Astrocyte (in vitro differentiated cells and primary cell): ENCODE measurements at regions not wholly inside any gene's neighbourhood (a gene's known extent, or its start where the extent isn't known, plus 50 kb on each side); places are given as distances from the start of the nearest gene placed in this dataset.
A peak's percentile ranks its signal among the peaks of the same experiment; 100 is the strongest.

ENCODE experiments used
- DNase-seq: peaks from one replicate; pipeline ENCODE4 v3.0.0-alpha.2; 2010; ENCODE audit warnings: low read depth
- FAIRE-seq: peaks from 2 replicates; lab custom pipeline; 2011; peaks lifted over from hg19 to GRCh38; lab: Jason Lieb, UNC
- H2AFZ ChIP-seq: 2 replicates; pipeline ENCODE4 v1.6.0; 2012; ENCODE audit warnings: low read depth, low read length, inconsistent platforms
- H3K27ac ChIP-seq: 2 replicates; pipeline ENCODE4 v1.5.1; 2011; ENCODE audit warnings: low read depth, low read length, inconsistent platforms
- H3K27me3 ChIP-seq: 2 replicates; pipeline ENCODE4 v1.6.0; 2011; ENCODE audit warnings: low read length, inconsistent platforms; ENCODE audit not compliant: insufficient read depth
- H3K36me3 ChIP-seq: 2 replicates; pipeline ENCODE4 v1.5.1; 2011; ENCODE audit warnings: low read length, inconsistent platforms; ENCODE audit not compliant: insufficient read depth
- H3K4me1 ChIP-seq: 2 replicates; pipeline ENCODE4 v1.5.1; 2011; ENCODE audit warnings: low read length, inconsistent platforms; ENCODE audit not compliant: insufficient read depth
- H3K4me2 ChIP-seq: 2 replicates; pipeline ENCODE4 v1.6.0; 2012; ENCODE audit warnings: low read length, inconsistent platforms
- H3K4me3 ChIP-seq: 2 replicates; pipeline ENCODE4 v1.5.1; 2011; ENCODE audit warnings: low read depth, mild to moderate bottlenecking, low read length, inconsistent platforms; ENCODE audit not compliant: insufficient read depth
- H3K79me2 ChIP-seq: 2 replicates; pipeline ENCODE4 v1.6.0; 2012; ENCODE audit warnings: mild to moderate bottlenecking, low read length, inconsistent platforms; ENCODE audit not compliant: insufficient read depth
- H3K9ac ChIP-seq: 2 replicates; pipeline ENCODE4 v1.6.0; 2012; ENCODE audit warnings: mild to moderate bottlenecking, low read length, inconsistent platforms
- H3K9me3 ChIP-seq: 2 replicates; pipeline ENCODE4 v1.5.1; 2012; ENCODE audit warnings: low read depth, mild to moderate bottlenecking, low read length, inconsistent platforms; ENCODE audit not compliant: insufficient read depth
- H4K20me1 ChIP-seq: 2 replicates; pipeline ENCODE4 v1.6.0; 2012; ENCODE audit warnings: low read length, inconsistent platforms; ENCODE audit not compliant: insufficient read depth
- H3K27ac Mint-ChIP-seq: one replicate; pipeline ENCODE4 v1.8.0; 2021; ENCODE audit warnings: mild to moderate bottlenecking, mixed read lengths; ENCODE audit not compliant: unreplicated experiment
- H3K27me3 Mint-ChIP-seq: one replicate; pipeline ENCODE4 v1.8.0; 2021; ENCODE audit warnings: low read depth, mixed read lengths; ENCODE audit not compliant: unreplicated experiment
- H3K36me3 Mint-ChIP-seq: one replicate; pipeline ENCODE4 v1.8.0; 2021; ENCODE audit warnings: low read depth, mixed read lengths; ENCODE audit not compliant: unreplicated experiment
- H3K4me1 Mint-ChIP-seq: one replicate; pipeline ENCODE4 v1.8.0; 2021; ENCODE audit warnings: low read depth, mixed read lengths; ENCODE audit not compliant: unreplicated experiment
- H3K4me3 Mint-ChIP-seq: one replicate; pipeline ENCODE4 v1.8.0; 2021; ENCODE audit warnings: mild to moderate bottlenecking, moderate library complexity, mixed read lengths; ENCODE audit not compliant: unreplicated experiment
- H3K9me3 Mint-ChIP-seq: one replicate; pipeline ENCODE4 v1.8.0; 2021; ENCODE audit warnings: mild to moderate bottlenecking, mixed read lengths; ENCODE audit not compliant: unreplicated experiment
- EZH2 ChIP-seq: IDR thresholded peaks from 2 replicates; pipeline ENCODE4 v1.6.1; 2012; ENCODE audit warnings: mild to moderate bottlenecking, low read length, inconsistent platforms; ENCODE audit not compliant: insufficient read depth
- TF ChIP-seq, protein P1 (sequence below): IDR thresholded peaks from 2 replicates; pipeline ENCODE4 v1.5.1; 2011; ENCODE audit warnings: low read depth, mild to moderate bottlenecking, inconsistent platforms, low read length, moderate library complexity; ENCODE audit not compliant: insufficient read depth

- DNase-seq (no peak), FAIRE-seq (peak; percentile 41)
- Histone ChIP-seq H3K9me3 (no peaks in the 10 kb centered on the region), H2AFZ (no peak overlapping the region), H3K79me2 (no peaks in the 10 kb centered on the region), H3K4me2 (no peak overlapping the region), H3K36me3 (no peaks in the 10 kb centered on the region), H3K9ac (no peak overlapping the region), H3K27ac (no peak overlapping the region), H3K27me3 (no peaks in the 10 kb centered on the region), H4K20me1 (no peaks in the 10 kb centered on the region), H3K4me1 (peaks cover 29% of the 10 kb centered on the region), H3K4me3 (no peak overlapping the region)
- no peak overlapping the region for H3K27ac Mint-ChIP-seq
- no peaks in the 10 kb centered on the region for H3K27me3 Mint-ChIP-seq
- no peaks in the 10 kb centered on the region for H3K9me3 Mint-ChIP-seq
- no peak for TF ChIP-seq EZH2
- TF ChIP-seq, protein P1, sequence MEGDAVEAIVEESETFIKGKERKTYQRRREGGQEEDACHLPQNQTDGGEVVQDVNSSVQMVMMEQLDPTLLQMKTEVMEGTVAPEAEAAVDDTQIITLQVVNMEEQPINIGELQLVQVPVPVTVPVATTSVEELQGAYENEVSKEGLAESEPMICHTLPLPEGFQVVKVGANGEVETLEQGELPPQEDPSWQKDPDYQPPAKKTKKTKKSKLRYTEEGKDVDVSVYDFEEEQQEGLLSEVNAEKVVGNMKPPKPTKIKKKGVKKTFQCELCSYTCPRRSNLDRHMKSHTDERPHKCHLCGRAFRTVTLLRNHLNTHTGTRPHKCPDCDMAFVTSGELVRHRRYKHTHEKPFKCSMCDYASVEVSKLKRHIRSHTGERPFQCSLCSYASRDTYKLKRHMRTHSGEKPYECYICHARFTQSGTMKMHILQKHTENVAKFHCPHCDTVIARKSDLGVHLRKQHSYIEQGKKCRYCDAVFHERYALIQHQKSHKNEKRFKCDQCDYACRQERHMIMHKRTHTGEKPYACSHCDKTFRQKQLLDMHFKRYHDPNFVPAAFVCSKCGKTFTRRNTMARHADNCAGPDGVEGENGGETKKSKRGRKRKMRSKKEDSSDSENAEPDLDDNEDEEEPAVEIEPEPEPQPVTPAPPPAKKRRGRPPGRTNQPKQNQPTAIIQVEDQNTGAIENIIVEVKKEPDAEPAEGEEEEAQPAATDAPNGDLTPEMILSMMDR = no peak
- H3K36me3 Mint-ChIP-seq = no peaks in the 10 kb centered on the region
- peaks cover 46% of the 10 kb centered on the region for H3K4me1 Mint-ChIP-seq
- no peak overlapping the region for H3K4me3 Mint-ChIP-seq
Observed at GRCh38 chr6:130604841-130605399, 222.3 kb upstream of the SMLR1 start.

GRCh38 chr6:130610303-130610702 lies 216.9 kb upstream of the SMLR1 start:
- DNase-seq (no peak), FAIRE-seq (no peak)
- H3K27me3 ChIP-seq = no peaks in the 10 kb centered on the region
- H3K9me3 ChIP-seq = no peaks in the 10 kb centered on the region
- no peaks in the 10 kb centered on the region for H4K20me1 ChIP-seq
- no peak overlapping the region for H3K9ac ChIP-seq
- H3K79me2 ChIP-seq = no peaks in the 10 kb centered on the region
- no peaks in the 10 kb centered on the region for H3K36me3 ChIP-seq
- no peak overlapping the region for H2AFZ ChIP-seq
- no peaks in the 10 kb centered on the region for H3K36me3 Mint-ChIP-seq
- peaks cover under 1% of the 10 kb centered on the region for H3K4me1 Mint-ChIP-seq
- no peak overlapping the region for H3K4me3 Mint-ChIP-seq
- H3K4me2 ChIP-seq = no peak overlapping the region
- no peaks in the 10 kb centered on the region for H3K9me3 Mint-ChIP-seq
- H3K27ac ChIP-seq = no peak overlapping the region
- no peaks in the 10 kb centered on the region for H3K27me3 Mint-ChIP-seq
- H3K27ac Mint-ChIP-seq = no peak overlapping the region
- TF ChIP-seq, protein P1 = no peak
- TF ChIP-seq EZH2 = no peak
- H3K4me1 ChIP-seq = no peaks in the 10 kb centered on the region
- no peak overlapping the region for H3K4me3 ChIP-seq

GRCh38 chr6:130611366-130611765 lies 215.8 kb upstream of the SMLR1 start:
- peaks cover 2% of the 10 kb centered on the region for H3K9me3 Mint-ChIP-seq
- Histone ChIP-seq H3K4me3 (no peak overlapping the region), H3K9ac (no peak overlapping the region), H3K9me3 (no peaks in the 10 kb centered on the region), H3K79me2 (no peaks in the 10 kb centered on the region), H4K20me1 (no peaks in the 10 kb centered on the region), H3K36me3 (no peaks in the 10 kb centered on the region), H3K4me1 (no peaks in the 10 kb centered on the region), H2AFZ (no peak overlapping the region), H3K27me3 (no peaks in the 10 kb centered on the region), H3K4me2 (no peak overlapping the region), H3K27ac (no peak overlapping the region)
- H3K4me1 Mint-ChIP-seq = no peaks in the 10 kb centered on the region
- H3K4me3 Mint-ChIP-seq = no peak overlapping the region
- DNase-seq (no peak), FAIRE-seq (no peak)
- no peaks in the 10 kb centered on the region for H3K27me3 Mint-ChIP-seq
- TF ChIP-seq, protein P1 = no peak
- TF ChIP-seq EZH2 = no peak
- no peak overlapping the region for H3K27ac Mint-ChIP-seq
- H3K36me3 Mint-ChIP-seq = no peaks in the 10 kb centered on the region
